Activated CD4-positive, CD25-positive, alpha-beta regulatory T cell treated with anti-CD3 and anti-CD28 coated beads, Interleukin-2, amount 50 U/mL, for 24 hours (primary cell): ENCODE measurements at regions not wholly inside any gene's neighbourhood (a gene's known extent, or its start where the extent isn't known, plus 50 kb on each side); places are given as distances from the start of the nearest gene placed in this dataset.

Experiments
- ATAC-seq, 2 donors: fragments of 150-1000 bp; cut with Tn5 transposase; one replicate each; pipeline ENCODE4 v1.10.0; 2021; ENCODE audit warnings: mild to moderate bottlenecking in 1 of 2, moderate library complexity in 1 of 2

DNA sequence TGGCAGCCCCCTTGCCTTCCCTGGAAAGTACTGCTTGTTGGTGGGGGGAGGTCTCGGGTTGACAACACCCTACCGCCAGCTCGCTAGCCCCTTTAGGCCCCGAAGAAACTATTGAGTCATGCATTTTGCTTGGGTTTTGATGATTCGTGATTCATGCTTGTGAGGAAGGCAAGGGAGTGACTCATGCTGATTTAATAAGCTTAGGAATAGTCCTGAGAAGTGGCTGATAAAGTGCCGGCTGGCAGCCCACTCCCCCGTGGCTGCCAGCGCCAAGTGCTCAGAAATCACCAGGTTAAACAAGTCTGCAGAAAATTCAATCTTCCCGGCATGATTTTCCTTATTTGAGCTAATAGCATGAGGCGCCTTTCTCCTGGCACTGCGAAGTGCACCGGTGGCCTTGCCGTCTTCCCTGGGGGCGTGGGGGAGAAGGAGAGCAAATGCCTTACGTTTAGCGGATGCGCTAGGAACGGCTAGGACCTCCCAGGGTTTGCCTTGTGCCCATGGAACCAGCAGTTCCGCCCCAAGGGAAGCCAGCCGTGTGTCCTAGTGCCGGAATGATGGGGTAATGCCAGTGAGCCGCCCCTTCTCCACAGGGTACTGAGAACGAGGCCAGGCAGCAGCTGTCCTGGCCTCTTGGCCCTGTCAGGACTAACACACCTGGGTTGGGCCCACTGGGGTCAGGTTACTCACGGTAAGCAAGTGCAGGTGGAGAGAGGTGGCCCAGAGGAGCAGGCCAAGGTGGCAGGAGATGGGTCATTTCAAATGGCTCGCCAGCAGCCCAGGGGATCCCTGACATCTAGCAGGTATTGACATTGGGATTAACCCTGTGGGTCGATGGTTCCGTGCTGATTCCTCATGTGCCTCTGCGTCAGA lies 151.9 kb downstream of the MACROH2A1 start:
- ATAC-seq = peak; percentile 10 to 12

- ATAC-seq = peak in 1 of 2 donors; percentile 9
Observed at GRCh38 chr5:135246605-135246922, 152.5 kb downstream of the MACROH2A1 start.

- no peak for ATAC-seq
Observed at GRCh38 chr5:135245521-135246499, 153.2 kb downstream of the MACROH2A1 start.

- no peak for ATAC-seq
Observed at GRCh38 chr5:135244620-135245021, 154.4 kb downstream of the MACROH2A1 start.

- ATAC-seq = no peak
Observed at GRCh38 chr5:135243556-135244285, 155.3 kb downstream of the MACROH2A1 start.

DNA sequence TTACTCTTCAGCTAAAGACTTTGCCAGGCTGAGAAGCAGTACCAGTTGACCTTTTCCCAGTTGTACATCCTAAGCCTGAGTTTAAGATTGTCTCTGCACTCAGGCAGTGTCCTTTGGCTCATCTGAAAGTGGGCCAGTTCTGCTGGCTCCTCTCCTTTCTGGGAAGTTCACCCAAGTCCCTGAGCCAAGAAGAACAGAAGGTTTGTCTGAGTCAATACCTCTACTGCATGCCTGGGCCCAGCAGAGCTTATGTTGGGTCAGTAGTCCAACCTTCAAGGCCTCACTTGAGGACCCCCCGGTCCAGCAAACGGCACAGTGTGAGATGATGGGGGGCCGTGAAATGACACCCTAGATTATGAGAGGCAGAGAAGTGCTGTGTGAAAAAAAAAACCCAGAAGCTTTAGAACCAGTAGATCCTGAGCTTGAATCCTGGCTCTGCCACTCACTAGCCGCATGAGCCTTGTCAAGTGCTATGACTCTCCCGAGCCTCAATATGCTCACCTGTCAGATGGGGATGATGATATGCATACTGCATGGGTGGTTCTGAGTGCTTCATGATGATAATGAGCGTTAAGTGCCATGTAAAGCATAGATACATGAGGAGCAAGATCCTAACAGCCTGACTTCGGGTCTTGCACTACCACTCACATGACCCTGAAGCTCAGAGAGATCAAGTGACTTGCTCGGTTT lies 156.0 kb downstream of the MACROH2A1 start:
- ATAC-seq = no peak

DNA sequence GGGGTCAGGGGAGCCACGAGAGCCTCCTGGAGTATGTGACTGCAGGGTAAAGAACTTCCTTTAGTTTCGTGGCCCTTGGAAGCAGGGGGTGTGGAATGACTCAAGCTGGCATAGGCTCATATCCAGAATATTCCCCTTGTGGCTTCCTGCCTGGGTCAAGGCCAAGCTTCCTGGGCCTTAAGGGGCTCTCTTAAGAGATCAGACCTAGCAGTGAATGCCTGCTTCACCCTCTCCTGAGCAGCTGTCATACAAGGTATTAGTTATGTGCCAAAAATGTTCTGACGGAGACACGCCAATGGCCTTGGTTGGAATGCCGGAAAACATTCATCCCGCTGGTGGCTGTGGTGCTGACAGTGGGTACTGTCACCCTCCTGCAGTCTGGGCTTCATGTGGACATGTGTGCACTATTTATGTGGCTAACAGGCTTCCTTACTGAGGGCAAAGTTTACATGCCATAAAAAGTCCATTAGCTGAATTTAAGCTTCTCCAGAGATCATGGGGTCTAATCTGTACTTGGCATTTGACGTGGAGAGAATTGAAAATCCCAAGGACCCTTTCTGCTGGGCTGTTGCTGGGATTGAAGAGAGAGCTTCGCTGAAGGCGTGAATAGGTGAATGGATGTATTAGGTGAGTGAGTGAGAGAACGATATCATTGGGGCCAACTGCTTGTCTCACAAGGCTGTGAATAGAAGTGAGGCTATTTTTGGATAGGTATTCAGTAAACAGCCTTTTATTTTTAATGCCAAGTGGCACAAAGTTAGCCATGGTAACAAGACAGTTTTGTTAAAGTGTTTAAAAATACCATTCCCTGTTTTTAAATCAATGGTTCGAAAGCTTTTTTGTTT lies 156.8 kb downstream of the MACROH2A1 start:
- ATAC-seq = no peak

- ATAC-seq = no peak
Observed at GRCh38 chr5:135241536-135241935, 157.5 kb downstream of the MACROH2A1 start.

DNA sequence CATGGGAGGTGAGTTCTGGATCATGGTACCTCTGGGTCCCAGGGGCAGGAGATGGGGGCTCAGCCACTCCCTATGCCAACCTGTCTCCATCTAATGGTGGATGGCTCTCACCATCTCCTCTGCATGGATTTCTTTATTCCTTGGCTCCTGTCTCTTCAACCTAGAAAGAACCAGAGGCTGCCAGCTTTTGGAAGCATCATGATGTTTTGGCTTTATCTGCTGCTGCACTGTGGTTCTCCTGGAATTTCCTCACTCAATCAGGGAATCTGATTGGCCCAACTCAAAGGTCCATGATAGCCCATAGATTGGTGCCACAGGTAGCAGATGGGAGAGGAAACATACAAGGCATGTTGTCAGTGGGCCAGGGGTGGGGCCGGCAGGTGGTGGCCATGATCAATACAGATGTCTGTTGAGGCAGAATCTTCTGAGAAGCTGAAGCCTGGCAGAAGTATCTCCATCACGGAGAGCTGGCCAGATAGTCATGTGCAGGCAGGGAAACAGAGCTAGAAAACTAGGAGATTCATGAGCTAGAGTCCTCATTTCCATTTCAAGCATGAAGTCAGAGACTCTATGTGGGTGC lies 158.2 kb downstream of the MACROH2A1 start:
- ATAC-seq = no peak

- no peak for ATAC-seq
Observed at GRCh38 chr5:135240283-135240633, 158.8 kb downstream of the MACROH2A1 start.

- no peak for ATAC-seq
Observed at GRCh38 chr5:135239453-135240282, 159.4 kb downstream of the MACROH2A1 start.

- ATAC-seq = no peak
Observed at GRCh38 chr5:135238622-135239452, 160.2 kb downstream of the MACROH2A1 start.

DNA sequence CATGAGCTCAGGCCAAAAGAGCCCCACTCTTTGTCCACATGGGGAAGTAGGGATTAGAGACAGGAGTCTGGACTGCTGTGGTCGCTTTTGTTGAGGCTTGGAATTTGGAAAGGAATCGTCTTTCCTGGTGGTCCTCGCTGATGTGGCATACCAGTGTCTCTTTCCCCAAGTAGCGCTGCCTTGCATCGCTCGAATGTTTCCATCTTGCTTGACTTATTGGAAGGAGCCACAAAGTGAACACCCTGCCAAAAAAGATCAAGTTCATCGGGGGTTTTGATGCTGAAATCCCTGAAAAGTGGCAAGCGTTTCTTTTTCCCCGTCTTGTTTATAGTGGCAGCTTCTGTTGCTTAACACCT lies 161.3 kb downstream of the MACROH2A1 start:
- ATAC-seq = no peak

GRCh38 chr5:135236908-135237747 lies 161.9 kb downstream of the MACROH2A1 start:
- no peak for ATAC-seq

GRCh38 chr5:135236228-135236907 lies 162.7 kb downstream of the MACROH2A1 start:
- ATAC-seq = no peak

DNA sequence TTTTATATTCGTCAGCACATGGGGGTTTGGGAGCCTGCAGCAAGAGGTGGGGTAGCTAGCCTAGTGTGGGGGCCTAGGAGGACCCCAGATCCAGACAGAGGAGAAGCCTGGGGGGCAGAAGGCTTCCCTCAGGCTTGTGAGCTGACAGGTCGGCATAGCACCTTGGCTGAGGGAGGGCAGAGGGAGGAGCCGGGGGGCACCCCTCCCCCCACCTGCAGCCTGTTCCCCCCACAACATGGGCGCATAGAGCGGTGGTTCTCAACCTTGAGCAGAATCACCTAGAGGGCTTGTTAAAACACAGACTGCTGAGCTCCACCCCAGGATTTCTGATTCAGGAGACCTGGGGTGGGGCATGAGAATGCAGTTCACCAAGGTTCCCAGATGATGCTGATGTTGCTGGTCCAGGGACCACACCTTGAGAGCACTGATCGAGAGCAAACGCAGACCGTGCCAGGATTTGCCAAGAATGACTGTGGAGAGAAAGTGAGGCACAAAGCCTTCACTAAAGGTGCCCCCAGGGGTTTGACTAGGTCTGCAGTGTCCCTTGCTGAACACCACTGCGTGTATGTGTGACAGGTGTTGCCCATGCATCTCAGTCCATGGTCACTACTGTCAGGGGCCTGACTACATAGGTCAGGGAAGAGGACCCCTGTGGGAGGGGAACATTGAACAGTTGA lies 163.3 kb downstream of the MACROH2A1 start:
- ATAC-seq = no peak
